PC-3 (cell line): ENCODE measurements at regions not wholly inside any gene's neighbourhood (a gene's known extent, or its start where the extent isn't known, plus 50 kb on each side); places are given as distances from the start of the nearest gene placed in this dataset.

Experiments used
- CTCF ChIP-seq: fragments of 300-600 bp; sonication (generic); conservative IDR thresholded peaks from 2 replicates; pipeline ENCODE4 v1.5.1; 2017; ENCODE audit warnings: antibody characterized with exemption, low read depth, mild to moderate bottlenecking, low read length
- EZH2phosphoT487 ChIP-seq: fragments of 300-600 bp; sonication (generic); IDR thresholded peaks from 2 replicates; pipeline ENCODE4 v1.6.1; 2018; ENCODE audit warnings: mild to moderate bottlenecking, antibody characterized with exemption, low read length, borderline replicate concordance

- TF ChIP-seq CTCF, result no peak
- TF ChIP-seq EZH2phosphoT487, result no peak
Observed at GRCh38 chr1:60998786-60999185, 83.6 kb upstream of the NFIA start.
